ENCODE measurements at regions not wholly inside any gene's neighbourhood (a gene's known extent, or its start where the extent isn't known, plus 50 kb on each side); places are given as distances from the start of the nearest gene placed in this dataset.

DNA sequence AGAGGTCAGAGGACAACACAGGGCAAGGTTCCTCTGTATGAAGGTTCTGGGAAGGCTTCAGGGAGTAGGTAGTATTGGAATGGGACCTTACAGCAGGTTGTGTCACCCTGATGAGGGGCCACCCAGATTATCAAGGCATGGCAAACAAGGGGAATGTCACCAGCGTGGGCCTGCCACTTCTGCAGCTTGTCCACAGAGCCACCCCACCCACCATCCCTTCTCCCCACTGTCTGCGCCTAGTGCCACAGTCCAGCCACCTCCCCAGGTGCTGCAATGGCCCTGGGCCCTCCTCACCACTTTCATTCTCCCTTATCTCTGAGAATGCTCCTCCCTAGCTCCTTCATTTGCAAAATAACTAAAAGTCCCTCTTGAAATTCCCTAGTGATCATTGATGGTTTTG lies 170.3 kb downstream of the TTC32 start:
- FAIRE-seq, result no peak
- no peak for DNase-seq (ENCODE audit: extremely low spot score, insufficient read length, low read depth)

GRCh38 chr2:19731037-19731436 lies 170.7 kb downstream of the TTC32 start:
- FAIRE-seq (no peak), DNase-seq (ENCODE audit: extremely low spot score, insufficient read length, low read depth) (no peak)

- DNase-seq (ENCODE audit: extremely low spot score, insufficient read length, low read depth), result no peak
Observed at GRCh38 chr2:19728125-19728524, 173.7 kb downstream of the TTC32 start.

GRCh38 chr2:19725392-19725791 lies 176.4 kb downstream of the TTC32 start:
- FAIRE-seq (no peak), DNase-seq (ENCODE audit: extremely low spot score, insufficient read length, low read depth) (no peak)

More at GRCh38 chr2:19728125-19728524, 173.7 kb downstream of the TTC32 start:
- FAIRE-seq, result no peak

DNA sequence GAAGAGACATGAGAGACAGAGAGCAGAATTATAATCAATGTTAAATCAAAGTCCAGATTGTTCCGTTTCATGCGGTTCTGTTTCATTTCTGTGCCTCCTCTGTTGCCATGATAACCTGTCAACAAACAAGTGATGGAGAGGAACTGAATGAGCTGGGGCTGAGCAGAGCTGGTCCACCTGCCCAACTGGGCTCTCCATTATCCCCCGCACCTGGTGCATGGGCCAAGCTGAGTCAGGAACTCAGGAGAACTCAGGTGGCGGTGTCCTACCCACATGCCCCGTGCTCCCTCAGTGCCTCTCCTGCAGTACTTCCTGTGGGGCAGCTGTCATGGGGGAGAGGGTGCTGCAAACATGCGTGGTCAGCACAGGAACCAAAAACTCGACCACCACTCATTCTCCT lies 178.8 kb downstream of the TTC32 start:
- no peak for FAIRE-seq

DNA sequence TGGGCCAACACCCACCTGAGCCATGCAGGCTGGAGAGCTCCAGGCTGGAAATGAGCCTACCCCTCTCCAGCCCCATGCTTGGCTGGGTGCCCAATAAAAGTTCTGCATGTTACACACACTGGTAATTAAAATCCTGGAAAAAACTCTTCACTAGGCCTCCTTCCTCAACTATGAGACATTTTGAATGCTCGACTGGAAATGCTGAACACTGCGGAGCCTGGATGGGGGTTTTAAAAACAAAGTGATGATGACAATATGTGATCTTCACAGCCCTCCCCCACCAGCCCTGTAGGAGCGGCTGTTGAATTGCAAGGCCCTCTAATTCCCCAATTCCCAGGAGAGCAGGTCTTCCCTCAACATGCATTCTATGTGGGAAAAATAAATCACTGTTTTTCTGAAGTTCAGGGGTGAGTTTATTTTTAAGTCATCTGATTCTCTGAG lies 179.2 kb downstream of the TTC32 start:
- FAIRE-seq, result no peak
- DNase-seq (ENCODE audit: extremely low spot score, insufficient read length, low read depth), result no peak

More for the DNA sequence above, 178.8 kb downstream of the TTC32 start:
- no peak for DNase-seq (ENCODE audit: extremely low spot score, insufficient read length, low read depth)

DNA sequence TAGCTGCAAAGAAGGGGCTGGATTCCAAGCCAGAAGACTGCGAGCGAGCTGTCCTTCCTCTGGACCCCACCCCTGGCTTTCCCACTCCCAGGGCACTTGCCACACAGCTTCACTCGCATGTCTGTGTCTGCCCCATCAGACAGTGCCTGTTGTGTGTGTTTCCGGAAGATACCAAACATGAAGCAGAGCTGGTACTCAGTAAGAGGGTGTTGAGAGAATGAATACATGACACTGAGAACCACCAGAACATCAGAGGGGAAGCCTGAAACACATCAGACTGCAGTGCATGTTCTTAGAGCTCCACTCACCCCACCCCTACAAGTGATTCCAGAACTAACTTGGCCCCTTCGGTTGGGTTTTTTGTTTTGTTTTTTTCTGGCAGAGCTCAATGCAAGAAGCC lies 181.5 kb downstream of the TTC32 start:
- FAIRE-seq (no peak), DNase-seq (ENCODE audit: extremely low spot score, insufficient read length, low read depth) (no peak)

DNA sequence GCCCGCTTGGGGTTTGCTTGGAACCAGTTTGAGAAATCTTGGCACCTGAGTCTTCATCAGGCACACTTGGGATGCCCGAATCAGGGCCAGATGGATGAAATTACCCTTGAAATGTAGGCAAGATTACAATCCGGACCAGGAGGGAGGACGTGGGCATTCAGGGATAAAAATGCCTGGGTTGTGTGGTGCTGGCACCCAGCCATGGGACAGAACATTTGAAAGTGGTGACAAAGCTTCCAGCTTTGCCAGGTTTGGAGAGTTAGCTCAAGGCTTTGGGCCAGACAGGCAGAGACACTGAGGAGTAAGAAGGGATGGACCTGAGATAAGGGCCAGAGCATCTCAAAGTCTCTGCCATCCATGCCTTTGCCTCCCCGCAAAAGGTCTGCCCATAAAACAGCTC lies 182.2 kb downstream of the TTC32 start:
- no peak for DNase-seq (ENCODE audit: extremely low spot score, insufficient read length, low read depth)
- FAIRE-seq, result no peak

DNA sequence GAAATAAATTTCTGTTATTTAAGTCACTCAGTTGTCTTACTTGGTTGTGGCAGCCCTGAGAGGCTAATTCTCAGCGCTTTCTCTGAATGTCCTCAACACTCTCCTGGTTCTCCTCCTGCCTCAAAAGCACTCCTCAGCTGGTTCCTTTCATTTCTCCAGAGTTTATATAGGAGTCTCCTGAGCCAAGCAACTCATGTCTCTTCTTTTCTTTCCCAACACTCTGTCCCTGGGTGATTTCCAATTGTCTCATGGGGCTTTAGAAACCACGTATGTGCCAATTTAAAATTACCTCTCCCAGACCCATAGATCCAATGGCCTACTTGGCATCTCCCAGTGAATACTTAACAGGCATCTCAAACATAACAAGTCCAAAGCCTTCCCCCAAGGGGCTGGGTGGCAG lies 184.3 kb downstream of the TTC32 start:
- FAIRE-seq, result no peak
- DNase-seq (ENCODE audit: extremely low spot score, insufficient read length, low read depth), result no peak

GRCh38 chr2:19714926-19715325 lies 186.9 kb downstream of the TTC32 start:
- no peak for DNase-seq (ENCODE audit: extremely low spot score, insufficient read length, low read depth)
- FAIRE-seq, result no peak

- DNase-seq (ENCODE audit: extremely low spot score, insufficient read length, low read depth) (no peak), FAIRE-seq (no peak)
Observed at GRCh38 chr2:19712850-19713249, 188.9 kb downstream of the TTC32 start.

DNA sequence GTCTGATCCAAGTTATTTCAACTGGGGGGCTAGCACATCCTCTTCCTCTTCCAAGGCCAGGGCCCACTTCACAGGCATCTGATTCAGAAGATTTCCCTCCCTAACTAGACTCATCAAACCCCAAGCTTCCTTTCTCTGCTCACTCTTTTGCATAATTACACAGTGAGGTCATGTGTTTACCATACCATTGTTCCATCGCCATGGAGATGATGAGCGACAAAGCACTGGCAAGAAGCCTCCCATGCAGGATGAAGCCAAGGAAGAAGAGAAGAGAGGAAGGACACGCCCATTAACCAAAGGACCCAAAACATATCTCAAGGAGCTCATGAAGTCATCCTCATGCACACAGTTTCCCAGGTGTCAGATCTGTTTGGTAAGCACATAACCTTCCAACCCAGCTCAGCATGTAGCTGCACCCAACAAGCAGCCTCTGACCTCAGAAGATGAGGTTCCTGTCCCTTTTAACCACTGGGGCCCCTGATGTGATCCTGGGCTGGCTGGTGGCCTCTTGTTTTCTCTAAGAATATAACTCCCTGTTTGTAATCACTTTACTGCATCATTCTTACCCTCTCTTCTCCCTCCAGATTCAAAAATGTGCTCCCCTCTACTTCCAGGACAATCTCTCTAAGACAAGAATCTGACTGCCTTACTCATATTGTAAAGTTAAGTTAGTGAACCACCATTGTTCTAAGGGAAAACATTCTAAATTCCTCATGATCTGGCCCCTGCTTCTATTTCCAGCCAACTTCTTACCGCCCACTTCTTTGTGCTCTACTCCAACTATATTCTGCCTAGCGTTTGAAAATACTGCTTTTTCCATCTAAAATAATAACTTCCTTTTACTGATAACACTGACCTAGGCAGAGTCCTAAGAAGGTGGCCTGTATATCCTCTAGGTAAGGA lies 190.1 kb downstream of the TTC32 start:
- FAIRE-seq (no peak), DNase-seq (ENCODE audit: extremely low spot score, insufficient read length, low read depth) (no peak)

GRCh38 chr2:19710230-19710629 lies 191.6 kb downstream of the TTC32 start:
- FAIRE-seq (no peak), DNase-seq (ENCODE audit: extremely low spot score, insufficient read length, low read depth) (no peak)

- no peak for FAIRE-seq
- DNase-seq (ENCODE audit: extremely low spot score, insufficient read length, low read depth), result no peak
Observed at GRCh38 chr2:19709553-19709952, 192.2 kb downstream of the TTC32 start.

DNA sequence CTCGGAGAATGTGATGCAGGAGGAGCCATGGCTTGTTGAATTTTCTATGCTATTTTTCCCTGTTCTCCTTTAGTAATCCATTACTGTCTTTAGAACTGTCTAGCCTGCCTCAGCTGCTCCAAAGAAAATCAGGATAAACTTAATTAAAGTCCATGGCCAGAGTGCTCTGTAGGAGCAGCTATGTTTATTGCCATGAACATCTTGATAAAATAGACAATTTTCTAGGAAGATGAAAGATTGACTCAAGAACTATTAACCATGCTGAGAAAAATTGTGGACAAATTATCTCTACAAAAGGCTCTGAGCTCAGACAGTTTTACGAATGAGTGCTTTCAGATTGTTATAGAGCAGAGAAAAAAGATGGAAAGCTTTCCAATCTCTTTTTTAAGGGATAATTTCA lies 193.0 kb downstream of the TTC32 start:
- FAIRE-seq (no peak), DNase-seq (ENCODE audit: extremely low spot score, insufficient read length, low read depth) (no peak)

GRCh38 chr2:19706332-19706731 lies 195.5 kb downstream of the TTC32 start:
- no peak for DNase-seq (ENCODE audit: extremely low spot score, insufficient read length, low read depth)
- no peak for FAIRE-seq

DNA sequence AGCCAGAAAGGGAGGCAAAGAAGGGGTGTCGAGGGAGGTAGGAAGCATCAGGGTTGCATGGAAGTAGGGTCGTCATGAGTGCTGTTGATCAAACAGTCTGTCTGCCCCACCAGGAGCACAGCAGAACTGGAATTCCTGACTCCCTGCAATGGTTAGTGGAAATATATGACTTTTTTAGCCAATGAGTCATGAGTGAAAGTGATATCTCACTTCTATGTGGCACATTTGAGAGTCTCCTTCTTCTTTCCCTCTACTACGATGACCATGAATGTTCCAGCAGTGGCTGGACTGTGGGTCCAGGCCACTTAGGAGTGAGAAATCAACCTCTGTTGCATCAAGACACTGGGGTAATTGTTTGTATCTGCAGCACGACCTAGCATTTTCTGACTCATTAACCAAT lies 199.5 kb downstream of the TTC32 start:
- FAIRE-seq (no peak), DNase-seq (ENCODE audit: extremely low spot score, insufficient read length, low read depth) (no peak)

GRCh38 chr2:19700861-19701585 lies 200.8 kb downstream of the TTC32 start:
- FAIRE-seq (no peak), DNase-seq (ENCODE audit: extremely low spot score, insufficient read length, low read depth) (no peak)

GRCh38 chr2:19697131-19697530 lies 204.7 kb downstream of the TTC32 start:
- FAIRE-seq, result no peak

GRCh38 chr2:19695706-19696105 lies 206.1 kb downstream of the TTC32 start:
- DNase-seq (ENCODE audit: extremely low spot score, insufficient read length, low read depth), result no peak
- FAIRE-seq, result no peak

More at GRCh38 chr2:19697131-19697530, 204.7 kb downstream of the TTC32 start:
- DNase-seq (ENCODE audit: extremely low spot score, insufficient read length, low read depth), result no peak

- no peak for FAIRE-seq
- no peak for DNase-seq (ENCODE audit: extremely low spot score, insufficient read length, low read depth)
Observed at GRCh38 chr2:19691892-19692291, 209.9 kb downstream of the TTC32 start.

Data from GM18507 (cell line).